Uterus (tissue), 3 donors: ENCODE measurements at regions not wholly inside any gene's neighbourhood (a gene's known extent, or its start where the extent isn't known, plus 50 kb on each side); places are given as distances from the start of the nearest gene placed in this dataset.

Experiments used
- DNase-seq, 2 donors: peaks; one replicate each; pipeline ENCODE4 v3.0.0-alpha.2; 2019 to 2020
- H3K27ac ChIP-seq, 2 donors: fragments of 200-600 bp; sonication (generic); 1 replicate in 1 of 2; 2 replicates in 1 of 2; pipeline ENCODE4 v1.5.1; 2016 to 2018
- H3K27me3 ChIP-seq, 2 donors: fragments of 200-600 bp; sonication (generic); one replicate each; pipeline ENCODE4 v1.5.1; 2018 to 2019; ENCODE audit warnings: control low read depth in 1 of 2
- H3K36me3 ChIP-seq, 2 donors: fragments of 200-600 bp; sonication (generic); one replicate each; pipeline ENCODE4 v1.5.1; 2019; ENCODE audit warnings: control low read depth in 1 of 2
- H3K4me1 ChIP-seq, 2 donors: fragments of 200-600 bp; sonication (generic); one replicate each; pipeline ENCODE4 v1.5.1; 2018 to 2019; ENCODE audit warnings: control low read depth in 1 of 2
- H3K4me3 ChIP-seq, 2 donors: fragments of 200-600 bp; sonication (generic); 1 replicate in 1 of 2; 2 replicates in 1 of 2; pipeline ENCODE4 v1.5.1; 2018 to 2019; ENCODE audit warnings: mild to moderate bottlenecking in 1 of 2
- H3K9me3 ChIP-seq, 2 donors: fragments of 200-600 bp; sonication (generic); one replicate each; pipeline ENCODE4 v1.5.1; 2019; ENCODE audit warnings: control low read depth in 1 of 2
- CTCF ChIP-seq, 4 experiments: fragments of 200-600 bp in 2 of 4; fragments of 450-650 bp in 2 of 4; sonication (generic) in 2 of 4; IDR thresholded peaks; one replicate each; pipeline ENCODE4 v1.5.1; 2016 to 2019; ENCODE audit warnings: antibody characterized with exemption in 4 of 4, mild to moderate bottlenecking in 2 of 4, moderate library complexity in 1 of 4
- POLR2A ChIP-seq, 2 donors: fragments of 450-650 bp; IDR thresholded peaks; one replicate each; pipeline ENCODE4 v1.6.1; 2016; ENCODE audit warnings: antibody characterized with exemption in 2 of 2, mild to moderate bottlenecking in 1 of 2, moderate library complexity in 1 of 2
- intact Hi-C: fragments of 100-400 bp; cut with DNase I; formaldehyde crosslinking; loops from one replicate; pipeline ENCODE4 v1.15.1; 2023; ENCODE audit warnings: low total_unique reads
- donor health status: DM: yes; HTN: yes; CAD: no.

DNA sequence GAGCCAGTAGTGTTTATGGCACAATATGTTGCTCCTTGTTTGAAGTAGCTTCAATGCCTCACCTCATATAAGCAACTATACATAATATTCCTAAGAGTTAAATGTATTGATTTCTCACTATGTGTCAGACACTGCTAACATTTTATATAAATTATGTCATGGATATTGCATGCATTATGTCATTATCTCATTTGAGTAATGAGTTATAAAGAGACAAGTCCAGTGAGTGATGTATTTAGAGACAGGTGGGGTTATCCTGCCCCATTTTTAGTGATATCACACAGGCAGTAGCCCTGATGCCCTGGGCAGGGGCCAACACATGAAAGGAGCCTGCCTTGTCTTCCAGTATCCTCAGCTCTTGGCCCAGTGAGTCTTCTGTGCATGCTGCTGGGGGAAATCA is 247.0 kb upstream of the SESN3 start:
- no peaks in the 10 kb centered on the region for H3K36me3 ChIP-seq
- no peak overlapping the region for H3K4me3 ChIP-seq
- no peak overlapping the region for H3K27ac ChIP-seq
- H3K9me3 ChIP-seq = no peaks in the 10 kb centered on the region
- no peaks in the 10 kb centered on the region for H3K27me3 ChIP-seq
- no peak for DNase-seq
- intact Hi-C loops = no loop called here
- TF ChIP-seq CTCF (IDR thresholded peaks at IDR 0.05) = no peak
- TF ChIP-seq POLR2A (IDR thresholded peaks at IDR 0.05) = no peak
- no peaks in the 10 kb centered on the region for H3K4me1 ChIP-seq

DNA sequence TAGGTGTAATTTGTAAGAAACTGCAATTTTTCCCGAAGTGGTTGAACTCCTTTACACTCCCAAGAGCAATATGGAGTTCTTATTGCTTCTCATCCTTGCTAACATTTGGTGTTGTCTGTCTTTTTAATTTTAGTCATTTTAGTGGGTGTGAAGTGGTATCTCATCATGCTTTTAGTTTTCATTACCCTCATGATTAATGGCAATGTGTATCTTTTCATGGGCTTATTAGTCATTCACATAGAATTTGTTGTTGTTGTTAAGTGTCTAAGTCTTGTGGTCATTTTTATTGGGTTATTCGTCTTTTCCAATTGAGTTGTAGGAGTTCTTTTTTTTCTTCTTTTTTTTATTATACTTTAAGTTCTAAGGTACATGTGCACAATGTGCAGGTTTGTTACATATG is 238.3 kb upstream of the SESN3 start:
- DNase-seq = no peak
- Histone ChIP-seq H3K4me3 (no peak overlapping the region), H3K36me3 (no peaks in the 10 kb centered on the region), H3K4me1 (peaks cover 0 to 5% of the 10 kb centered on the region in 2 donors), H3K27me3 (no peaks in the 10 kb centered on the region), H3K9me3 (no peaks in the 10 kb centered on the region), H3K27ac (no peak overlapping the region)
- no peak for TF ChIP-seq CTCF (IDR thresholded peaks at IDR 0.05)
- TF ChIP-seq POLR2A (IDR thresholded peaks at IDR 0.05) = no peak
- intact Hi-C loops = no loop called here

- Histone ChIP-seq H3K36me3 (no peaks in the 10 kb centered on the region), H3K9me3 (no peaks in the 10 kb centered on the region), H3K4me3 (no peak overlapping the region), H3K27me3 (no peaks in the 10 kb centered on the region), H3K4me1 (peaks cover 0 to 5% of the 10 kb centered on the region in 2 donors), H3K27ac (no peak overlapping the region)
- intact Hi-C loops = no loop called here
- no peak for DNase-seq
- TF ChIP-seq POLR2A (IDR thresholded peaks at IDR 0.05) (no peak), CTCF (IDR thresholded peaks at IDR 0.05) (no peak)
Observed at GRCh38 chr11:95466416-95466815, 235.4 kb upstream of the SESN3 start.

GRCh38 chr11:95465887-95466286 is 234.9 kb upstream of the SESN3 start:
- TF ChIP-seq POLR2A (IDR thresholded peaks at IDR 0.05) (no peak), CTCF (IDR thresholded peaks at IDR 0.05) (no peak)
- peaks cover 0 to 5% of the 10 kb centered on the region in 2 donors for H3K4me1 ChIP-seq
- intact Hi-C loops = no loop called here
- no peak for DNase-seq
- no peak overlapping the region for H3K27ac ChIP-seq
- no peak overlapping the region for H3K4me3 ChIP-seq
- no peaks in the 10 kb centered on the region for H3K27me3 ChIP-seq
- H3K9me3 ChIP-seq = no peaks in the 10 kb centered on the region
- no peaks in the 10 kb centered on the region for H3K36me3 ChIP-seq

DNA sequence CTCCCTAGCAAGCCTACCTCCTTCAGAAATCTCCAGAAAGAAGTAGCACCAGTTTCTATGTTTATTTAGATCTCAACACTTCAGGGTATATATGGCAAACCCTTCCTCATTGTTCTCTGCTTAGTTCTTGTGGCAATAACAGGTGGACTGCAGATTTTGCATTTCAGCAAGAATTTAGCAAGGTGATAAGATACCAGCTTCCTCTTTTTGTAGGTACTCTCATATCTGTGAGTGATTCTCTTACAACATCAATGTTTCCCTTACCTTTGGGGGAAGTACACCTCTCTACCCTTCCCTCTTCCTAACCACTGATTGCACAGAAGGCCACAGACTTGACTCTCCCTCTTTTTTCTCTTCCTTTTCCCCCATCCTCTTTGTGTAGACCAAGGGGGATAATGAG is 230.9 kb upstream of the SESN3 start:
- Histone ChIP-seq H3K36me3 (no peaks in the 10 kb centered on the region), H3K27me3 (no peaks in the 10 kb centered on the region), H3K9me3 (no peaks in the 10 kb centered on the region), H3K4me1 (no peaks in the 10 kb centered on the region), H3K27ac (no peak overlapping the region), H3K4me3 (no peak overlapping the region)
- DNase-seq = no peak
- intact Hi-C loops = no loop called here
- TF ChIP-seq POLR2A (IDR thresholded peaks at IDR 0.05) (no peak), CTCF (IDR thresholded peaks at IDR 0.05) (no peak)
